NB4 (cell line): ENCODE measurements at regions not wholly inside any gene's neighbourhood (a gene's known extent, or its start where the extent isn't known, plus 50 kb on each side); places are given as distances from the start of the nearest gene placed in this dataset.
"Not testable (repeated sequence)": the region's sequence is repeated elsewhere in the genome, so short reads cannot be mapped to it uniquely, and the experiment has no call there.

ENCODE experiments used
- DNase-seq: peaks from one replicate; pipeline ENCODE4 v3.0.0; 2010; ENCODE audit warnings: low read depth
- H3K4me3 ChIP-seq: one replicate; pipeline ENCODE4 v1.5.1; 2011; ENCODE audit warnings: mild to moderate bottlenecking, low read depth, low read length, moderate library complexity
- MYC ChIP-seq: IDR thresholded peaks from 2 replicates; pipeline ENCODE4 v1.6.1; 2011; ENCODE audit warnings: low read depth, low read length
- POLR2A ChIP-seq: IDR thresholded peaks from 2 replicates; pipeline ENCODE4 v1.6.1; 2011; ENCODE audit warnings: mild to moderate bottlenecking; ENCODE audit not compliant: insufficient read length; ENCODE audit errors: extremely low read depth
- TF ChIP-seq, protein P1 (sequence below): IDR thresholded peaks from one replicate; pipeline ENCODE4 v1.5.1; 2012; ENCODE audit warnings: low read depth, low read length
- TF ChIP-seq, protein P2 (sequence below): IDR thresholded peaks from 2 replicates; pipeline ENCODE4 v1.6.1; 2011; ENCODE audit warnings: low read depth, low read length

DNA sequence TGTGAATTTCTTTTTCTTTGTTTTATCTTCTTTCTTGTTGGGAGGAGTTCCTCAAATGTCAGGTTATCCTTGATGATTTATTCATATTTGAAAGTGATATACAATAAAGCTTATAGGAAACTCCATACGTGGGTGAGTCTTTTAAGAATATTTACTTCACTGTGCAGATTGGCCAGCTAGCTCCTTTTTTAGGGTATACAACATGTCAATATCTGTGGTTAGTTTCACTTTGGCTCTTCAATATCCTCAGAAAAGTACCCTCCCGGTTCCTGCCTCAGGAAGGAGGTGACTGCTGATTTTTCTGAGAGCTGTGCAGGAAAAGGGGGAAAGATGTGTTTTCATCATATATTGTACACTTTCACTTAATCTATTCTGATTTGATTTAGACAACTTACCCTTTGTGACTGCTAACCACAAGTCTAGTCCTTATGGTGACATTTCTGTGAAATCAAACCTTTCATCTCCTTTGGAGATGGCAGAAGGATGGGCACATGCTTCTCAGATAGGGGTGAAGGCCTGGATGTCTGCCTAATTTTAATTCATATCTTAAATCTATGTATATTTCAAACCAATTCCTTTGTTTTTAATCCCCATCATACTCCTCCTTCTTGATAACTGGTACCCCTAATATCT lies 98.2 kb upstream of the NECTIN3 start:
- no peak for DNase-seq

GRCh38 chr3:110974902-110975301 lies 96.7 kb upstream of the NECTIN3 start:
- TF ChIP-seq POLR2A (no peak), MYC (no peak)
- TF ChIP-seq, protein P1, sequence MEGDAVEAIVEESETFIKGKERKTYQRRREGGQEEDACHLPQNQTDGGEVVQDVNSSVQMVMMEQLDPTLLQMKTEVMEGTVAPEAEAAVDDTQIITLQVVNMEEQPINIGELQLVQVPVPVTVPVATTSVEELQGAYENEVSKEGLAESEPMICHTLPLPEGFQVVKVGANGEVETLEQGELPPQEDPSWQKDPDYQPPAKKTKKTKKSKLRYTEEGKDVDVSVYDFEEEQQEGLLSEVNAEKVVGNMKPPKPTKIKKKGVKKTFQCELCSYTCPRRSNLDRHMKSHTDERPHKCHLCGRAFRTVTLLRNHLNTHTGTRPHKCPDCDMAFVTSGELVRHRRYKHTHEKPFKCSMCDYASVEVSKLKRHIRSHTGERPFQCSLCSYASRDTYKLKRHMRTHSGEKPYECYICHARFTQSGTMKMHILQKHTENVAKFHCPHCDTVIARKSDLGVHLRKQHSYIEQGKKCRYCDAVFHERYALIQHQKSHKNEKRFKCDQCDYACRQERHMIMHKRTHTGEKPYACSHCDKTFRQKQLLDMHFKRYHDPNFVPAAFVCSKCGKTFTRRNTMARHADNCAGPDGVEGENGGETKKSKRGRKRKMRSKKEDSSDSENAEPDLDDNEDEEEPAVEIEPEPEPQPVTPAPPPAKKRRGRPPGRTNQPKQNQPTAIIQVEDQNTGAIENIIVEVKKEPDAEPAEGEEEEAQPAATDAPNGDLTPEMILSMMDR = no peak
- TF ChIP-seq, protein P2, sequence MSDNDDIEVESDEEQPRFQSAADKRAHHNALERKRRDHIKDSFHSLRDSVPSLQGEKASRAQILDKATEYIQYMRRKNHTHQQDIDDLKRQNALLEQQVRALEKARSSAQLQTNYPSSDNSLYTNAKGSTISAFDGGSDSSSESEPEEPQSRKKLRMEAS = no peak
- DNase-seq = no peak
- H3K4me3 ChIP-seq = no peak overlapping the region

More for the DNA sequence above, 98.2 kb upstream of the NECTIN3 start:
- no peak overlapping the region for H3K4me3 ChIP-seq
- TF ChIP-seq, protein P2 = no peak
- TF ChIP-seq MYC (no peak), POLR2A (no peak)
- TF ChIP-seq, protein P1 = no peak

DNA sequence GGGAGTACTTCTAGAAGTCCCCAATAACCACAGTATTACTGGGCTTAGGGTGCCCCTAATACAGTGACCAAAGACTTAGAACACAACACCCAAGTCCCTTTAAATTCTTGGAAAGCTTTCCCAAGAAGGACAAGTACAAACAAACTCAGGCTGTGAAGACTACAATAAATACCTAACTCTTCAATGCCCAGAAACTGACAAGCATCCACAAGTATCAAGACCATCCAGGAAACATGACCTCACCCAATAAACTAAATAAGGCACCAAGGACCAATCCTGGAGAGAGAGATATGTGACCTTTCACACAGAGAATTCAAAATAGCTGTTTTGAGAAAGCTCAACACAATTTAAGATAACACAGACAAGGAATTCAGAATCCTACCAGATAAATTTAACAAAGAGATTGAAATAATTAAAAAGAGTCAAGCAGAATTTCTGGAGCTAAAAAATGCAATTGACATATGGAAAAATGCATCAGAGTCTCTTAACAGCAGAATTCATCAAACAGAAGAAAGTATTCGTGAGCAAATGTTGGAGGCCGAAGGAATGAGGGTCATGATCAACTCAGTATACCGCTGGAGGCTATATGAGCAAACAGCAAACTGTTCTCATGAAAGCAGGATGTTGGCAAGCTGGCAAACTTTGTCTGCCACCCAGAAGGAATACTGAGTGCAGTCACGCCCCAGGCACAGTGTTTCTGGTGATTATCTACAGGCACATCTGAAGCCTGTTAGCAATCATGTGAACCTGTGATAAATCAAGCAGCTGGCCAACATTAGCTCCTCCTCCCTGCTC lies 87.0 kb upstream of the NECTIN3 start:
- H3K4me3 ChIP-seq = no peak overlapping the region
- no peak for DNase-seq
- TF ChIP-seq MYC = no peak
- TF ChIP-seq POLR2A = no peak
- TF ChIP-seq, protein P2 = no peak
- TF ChIP-seq, protein P1 = no peak

DNA sequence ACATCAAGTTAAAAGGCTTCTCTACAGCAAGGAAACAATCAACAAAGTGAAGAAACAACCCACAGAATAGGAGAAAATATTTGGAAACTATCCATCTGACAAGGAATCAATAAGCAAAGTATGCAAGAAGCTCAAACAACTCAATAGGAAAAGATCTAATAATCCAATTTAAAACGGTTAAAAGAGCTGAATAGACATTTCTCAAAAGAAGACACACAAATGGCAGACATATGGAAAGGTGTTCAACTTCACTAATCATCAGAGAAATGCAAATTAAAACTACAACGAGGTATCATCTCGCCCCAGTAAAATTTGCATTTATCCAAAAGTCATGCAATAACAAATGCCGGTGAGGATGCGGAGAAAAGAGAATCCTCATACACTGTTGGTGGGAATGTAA lies 82.2 kb upstream of the NECTIN3 start:
- H3K4me3 ChIP-seq = no peak overlapping the region
- no peak for DNase-seq
- TF ChIP-seq, protein P2 = no peak
- TF ChIP-seq, protein P1 = no peak

GRCh38 chr3:110995461-110996231 lies 76.0 kb upstream of the NECTIN3 start:
- peak; percentile 4 for DNase-seq
- TF ChIP-seq MYC = no peak
- TF ChIP-seq, protein P2 = no peak
- TF ChIP-seq, protein P1 = no peak
- TF ChIP-seq POLR2A = no peak
- no peak overlapping the region for H3K4me3 ChIP-seq

DNA sequence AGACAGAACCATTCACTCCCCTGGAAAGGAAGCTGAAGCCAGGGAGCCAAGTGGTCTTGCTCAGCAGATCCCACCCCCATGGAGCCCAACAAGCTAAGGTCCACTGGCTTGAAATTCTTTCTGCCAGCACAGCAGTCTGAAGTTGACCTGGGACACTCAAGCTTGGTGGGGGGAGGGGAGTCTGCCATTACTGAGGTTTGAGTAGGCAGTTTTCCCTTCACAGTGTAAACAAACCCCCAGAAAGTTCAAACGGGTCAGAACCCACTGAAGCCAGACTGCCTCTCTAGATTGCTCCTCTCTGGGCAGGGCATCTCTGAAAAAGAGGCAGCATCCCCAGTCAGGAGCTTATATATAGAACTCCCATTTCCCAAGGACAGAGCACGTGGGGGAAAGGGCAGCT lies 72.8 kb upstream of the NECTIN3 start:
- not testable (repeated sequence) for DNase-seq, H3K4me3 ChIP-seq

DNA sequence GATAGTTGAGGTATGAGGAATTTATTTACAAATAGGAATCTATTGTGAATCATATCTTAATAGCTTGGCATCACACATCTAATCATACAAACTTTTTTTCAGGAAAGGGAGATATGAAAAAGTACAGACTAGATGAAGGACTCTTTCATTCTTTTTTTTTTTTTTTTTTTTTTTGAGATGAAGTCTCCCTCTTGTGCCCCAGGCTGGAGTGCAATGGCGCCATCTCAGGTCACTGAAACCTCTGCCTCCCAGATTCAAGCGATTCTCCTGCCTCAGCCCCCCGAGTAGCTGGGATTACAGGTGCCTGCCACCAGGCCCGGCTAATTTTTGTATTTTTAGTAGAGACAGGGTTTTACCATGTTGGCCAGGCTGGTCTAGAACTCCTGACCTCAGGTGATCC lies 65.1 kb upstream of the NECTIN3 start:
- DNase-seq, H3K4me3 ChIP-seq: not testable (repeated sequence)
